ENCODE measurements at regions not wholly inside any gene's neighbourhood (a gene's known extent, or its start where the extent isn't known, plus 50 kb on each side); places are given as distances from the start of the nearest gene placed in this dataset.

GRCh38 chr2:204355688-204356087 is 189.6 kb upstream of the PARD3B start:
- no peaks in the 10 kb centered on the region for H3K9me3 ChIP-seq (ENCODE audit: control insufficient read depth in 2 of 2, insufficient read depth in 1 of 2, low read length in 1 of 2)
- H3K27me3 ChIP-seq (ENCODE audit: control insufficient read depth in 2 of 2, insufficient read depth in 1 of 2, low read length in 1 of 2), result no peaks in the 10 kb centered on the region
- H3K4me3 ChIP-seq (ENCODE audit: low read length in 2 of 2), result no peak overlapping the region
- no peaks in the 10 kb centered on the region for H3K36me3 ChIP-seq (ENCODE audit: control insufficient read depth in 2 of 2, insufficient read depth in 2 of 2, low read length in 1 of 2)
- H3K4me1 ChIP-seq (ENCODE audit: control insufficient read depth in 2 of 2, insufficient read depth in 2 of 2, low read length in 2 of 2), result no peaks in the 10 kb centered on the region
- DNase-seq (ENCODE audit: low read depth in 6 of 9, low spot score in 9 of 9), result no peak
- WGBS, result 95% methylated on average over 1 of the region's 1 CpG
- no peak overlapping the region for H3K27ac ChIP-seq (ENCODE audit: low read depth in 1 of 2, low read length in 1 of 2)

GRCh38 chr2:204356151-204356641 is 189.1 kb upstream of the PARD3B start:
- Histone ChIP-seq H3K36me3 (ENCODE audit: control insufficient read depth in 2 of 2, insufficient read depth in 2 of 2, low read length in 1 of 2) (no peaks in the 10 kb centered on the region), H3K27ac (ENCODE audit: low read depth in 1 of 2, low read length in 1 of 2) (no peak overlapping the region), H3K27me3 (ENCODE audit: control insufficient read depth in 2 of 2, insufficient read depth in 1 of 2, low read length in 1 of 2) (no peaks in the 10 kb centered on the region), H3K9me3 (ENCODE audit: control insufficient read depth in 2 of 2, insufficient read depth in 1 of 2, low read length in 1 of 2) (no peaks in the 10 kb centered on the region), H3K4me3 (ENCODE audit: low read length in 2 of 2) (no peak overlapping the region), H3K4me1 (ENCODE audit: control insufficient read depth in 2 of 2, insufficient read depth in 2 of 2, low read length in 2 of 2) (no peaks in the 10 kb centered on the region)
- 80% methylated on average over 4 of the region's 4 CpGs for WGBS
- no peak for DNase-seq (ENCODE audit: low read depth in 6 of 9, low spot score in 9 of 9)

- WGBS, result 97% methylated on average over 9 of the region's 9 CpGs
- no peaks in the 10 kb centered on the region for H3K27me3 ChIP-seq (ENCODE audit: control insufficient read depth in 2 of 2, insufficient read depth in 1 of 2, low read length in 1 of 2)
- H3K36me3 ChIP-seq (ENCODE audit: control insufficient read depth in 2 of 2, insufficient read depth in 2 of 2, low read length in 1 of 2), result no peaks in the 10 kb centered on the region
- H3K4me3 ChIP-seq (ENCODE audit: low read length in 2 of 2), result no peak overlapping the region
- DNase-seq (ENCODE audit: low read depth in 6 of 9, low spot score in 9 of 9), result no peak
- no peak overlapping the region for H3K27ac ChIP-seq (ENCODE audit: low read depth in 1 of 2, low read length in 1 of 2)
- no peaks in the 10 kb centered on the region for H3K4me1 ChIP-seq (ENCODE audit: control insufficient read depth in 2 of 2, insufficient read depth in 2 of 2, low read length in 2 of 2)
- H3K9me3 ChIP-seq (ENCODE audit: control insufficient read depth in 2 of 2, insufficient read depth in 1 of 2, low read length in 1 of 2), result no peaks in the 10 kb centered on the region
These were observed 188.0 kb upstream of the PARD3B start for GRCh38 chr2:204357286-204357685.

- H3K27me3 ChIP-seq (ENCODE audit: control insufficient read depth in 2 of 2, insufficient read depth in 1 of 2, low read length in 1 of 2), result no peaks in the 10 kb centered on the region
- WGBS, result 97% methylated on average over 1 of the region's 1 CpG
These were observed 186.2 kb upstream of the PARD3B start for GRCh38 chr2:204359076-204359475.

GRCh38 chr2:204360218-204361007 is 184.9 kb upstream of the PARD3B start:
- Histone ChIP-seq H3K27me3 (ENCODE audit: control insufficient read depth in 2 of 2, insufficient read depth in 1 of 2, low read length in 1 of 2) (no peaks in the 10 kb centered on the region), H3K9me3 (ENCODE audit: control insufficient read depth in 2 of 2, insufficient read depth in 1 of 2, low read length in 1 of 2) (no peaks in the 10 kb centered on the region), H3K27ac (ENCODE audit: low read depth in 1 of 2, low read length in 1 of 2) (no peak overlapping the region), H3K4me1 (ENCODE audit: control insufficient read depth in 2 of 2, insufficient read depth in 2 of 2, low read length in 2 of 2) (no peaks in the 10 kb centered on the region), H3K36me3 (ENCODE audit: control insufficient read depth in 2 of 2, insufficient read depth in 2 of 2, low read length in 1 of 2) (no peaks in the 10 kb centered on the region), H3K4me3 (ENCODE audit: low read length in 2 of 2) (no peak overlapping the region)
- DNase-seq (ENCODE audit: low read depth in 6 of 9, low spot score in 9 of 9), result no peak
- WGBS, result 91% methylated on average over 5 of the region's 5 CpGs

More at GRCh38 chr2:204359076-204359475, 186.2 kb upstream of the PARD3B start:
- Histone ChIP-seq H3K4me1 (ENCODE audit: control insufficient read depth in 2 of 2, insufficient read depth in 2 of 2, low read length in 2 of 2) (no peaks in the 10 kb centered on the region), H3K4me3 (ENCODE audit: low read length in 2 of 2) (no peak overlapping the region), H3K36me3 (ENCODE audit: control insufficient read depth in 2 of 2, insufficient read depth in 2 of 2, low read length in 1 of 2) (no peaks in the 10 kb centered on the region), H3K27ac (ENCODE audit: low read depth in 1 of 2, low read length in 1 of 2) (no peak overlapping the region), H3K9me3 (ENCODE audit: control insufficient read depth in 2 of 2, insufficient read depth in 1 of 2, low read length in 1 of 2) (no peaks in the 10 kb centered on the region)
- DNase-seq (ENCODE audit: low read depth in 6 of 9, low spot score in 9 of 9), result no peak

- no peak overlapping the region for H3K4me3 ChIP-seq (ENCODE audit: low read length in 2 of 2)
- H3K27ac ChIP-seq (ENCODE audit: low read depth in 1 of 2, low read length in 1 of 2), result no peak overlapping the region
- no peaks in the 10 kb centered on the region for H3K4me1 ChIP-seq (ENCODE audit: control insufficient read depth in 2 of 2, insufficient read depth in 2 of 2, low read length in 2 of 2)
- H3K36me3 ChIP-seq (ENCODE audit: control insufficient read depth in 2 of 2, insufficient read depth in 2 of 2, low read length in 1 of 2), result no peaks in the 10 kb centered on the region
- no peak for DNase-seq (ENCODE audit: low read depth in 6 of 9, low spot score in 9 of 9)
- no peaks in the 10 kb centered on the region for H3K9me3 ChIP-seq (ENCODE audit: control insufficient read depth in 2 of 2, insufficient read depth in 1 of 2, low read length in 1 of 2)
- 94% methylated on average over 2 of the region's 2 CpGs for whole genome bisulfite sequencing
- H3K27me3 ChIP-seq (ENCODE audit: control insufficient read depth in 2 of 2, insufficient read depth in 1 of 2, low read length in 1 of 2), result no peaks in the 10 kb centered on the region
These were observed 183.5 kb upstream of the PARD3B start for GRCh38 chr2:204361738-204362137.

- DNase-seq (ENCODE audit: low read depth in 6 of 9, low spot score in 9 of 9), result no peak
- no peaks in the 10 kb centered on the region for H3K4me1 ChIP-seq (ENCODE audit: control insufficient read depth in 2 of 2, insufficient read depth in 2 of 2, low read length in 2 of 2)
- no peak overlapping the region for H3K27ac ChIP-seq (ENCODE audit: low read depth in 1 of 2, low read length in 1 of 2)
- no peak overlapping the region for H3K4me3 ChIP-seq (ENCODE audit: low read length in 2 of 2)
- H3K9me3 ChIP-seq (ENCODE audit: control insufficient read depth in 2 of 2, insufficient read depth in 1 of 2, low read length in 1 of 2), result no peaks in the 10 kb centered on the region
- no peaks in the 10 kb centered on the region for H3K36me3 ChIP-seq (ENCODE audit: control insufficient read depth in 2 of 2, insufficient read depth in 2 of 2, low read length in 1 of 2)
- 90% methylated on average over 2 of the region's 2 CpGs for WGBS
- H3K27me3 ChIP-seq (ENCODE audit: control insufficient read depth in 2 of 2, insufficient read depth in 1 of 2, low read length in 1 of 2), result no peaks in the 10 kb centered on the region
These were observed 182.7 kb upstream of the PARD3B start for GRCh38 chr2:204362581-204362980.

GRCh38 chr2:204363513-204363912 is 181.8 kb upstream of the PARD3B start:
- Histone ChIP-seq H3K27me3 (ENCODE audit: control insufficient read depth in 2 of 2, insufficient read depth in 1 of 2, low read length in 1 of 2) (no peaks in the 10 kb centered on the region), H3K36me3 (ENCODE audit: control insufficient read depth in 2 of 2, insufficient read depth in 2 of 2, low read length in 1 of 2) (no peaks in the 10 kb centered on the region), H3K27ac (ENCODE audit: low read depth in 1 of 2, low read length in 1 of 2) (no peak overlapping the region), H3K4me3 (ENCODE audit: low read length in 2 of 2) (no peak overlapping the region), H3K9me3 (ENCODE audit: control insufficient read depth in 2 of 2, insufficient read depth in 1 of 2, low read length in 1 of 2) (no peaks in the 10 kb centered on the region), H3K4me1 (ENCODE audit: control insufficient read depth in 2 of 2, insufficient read depth in 2 of 2, low read length in 2 of 2) (no peaks in the 10 kb centered on the region)
- 97% methylated on average over 2 of the region's 2 CpGs for WGBS
- no peak for DNase-seq (ENCODE audit: low read depth in 6 of 9, low spot score in 9 of 9)

GRCh38 chr2:204364860-204365535 is 180.3 kb upstream of the PARD3B start:
- Histone ChIP-seq H3K4me3 (ENCODE audit: low read length in 2 of 2) (no peak overlapping the region), H3K9me3 (ENCODE audit: control insufficient read depth in 2 of 2, insufficient read depth in 1 of 2, low read length in 1 of 2) (no peaks in the 10 kb centered on the region), H3K27me3 (ENCODE audit: control insufficient read depth in 2 of 2, insufficient read depth in 1 of 2, low read length in 1 of 2) (no peaks in the 10 kb centered on the region), H3K27ac (ENCODE audit: low read depth in 1 of 2, low read length in 1 of 2) (no peak overlapping the region), H3K4me1 (ENCODE audit: control insufficient read depth in 2 of 2, insufficient read depth in 2 of 2, low read length in 2 of 2) (no peaks in the 10 kb centered on the region), H3K36me3 (ENCODE audit: control insufficient read depth in 2 of 2, insufficient read depth in 2 of 2, low read length in 1 of 2) (no peaks in the 10 kb centered on the region)
- no peak for DNase-seq (ENCODE audit: low read depth in 6 of 9, low spot score in 9 of 9)
- WGBS, result 98% methylated on average over 6 of the region's 6 CpGs

Measured in thymus (tissue), 11 donors.